HepG2 (cell line): ENCODE measurements at regions not wholly inside any gene's neighbourhood (a gene's known extent, or its start where the extent isn't known, plus 50 kb on each side); places are given as distances from the start of the nearest gene placed in this dataset.

Source experiments
- ATAC-seq: fragments of 200-7000 bp; cut with Tn5 transposase; 3 replicates; pipeline ENCODE4 v1.9.1; 2020; ENCODE audit warnings: mild to moderate bottlenecking, moderate library complexity
- BruUV-seq: library from RNA; stranded (reverse); fragments of 400-500 nt; replicated peaks from 2 replicates; lab custom pipeline; 2021; lab: Mats Ljungman, UMichigan
- CTCF ChIA-PET: fragments of 300-600 bp; formaldehyde crosslinking; extraction: SDS; loops from one replicate; lab custom pipeline; 2021; ENCODE audit warnings: low total read pairs, inconsistent platforms, low intra/inter-chr PET ratio; lab: Yijun Ruan, JAX
- POLR2A ChIA-PET: fragments of 350-600 bp; sonication (Branson Sonifier 250); formaldehyde crosslinking; loops from one replicate; lab custom pipeline; 2020; ENCODE audit warnings: antibody characterized with exemption, inconsistent platforms; lab: Yijun Ruan, JAX
- DNase-seq: peaks from one replicate; pipeline ENCODE4 v3.0.0-alpha.2; 2015; ENCODE audit warnings: low spot score
- FAIRE-seq: peaks from 3 replicates; lab custom pipeline; 2011; peaks lifted over from hg19 to GRCh38; lab: Jason Lieb, UNC
- H2AFZ ChIP-seq: one replicate; pipeline ENCODE4 v1.6.1; 2011; ENCODE audit warnings: low read length, inconsistent platforms
- H3K27ac ChIP-seq: fragments of 300-600 bp; 3 replicates; pipeline ENCODE4 v1.8.0; 2011; ENCODE audit warnings: mixed run types, mild to moderate bottlenecking, mixed read lengths, low read length, inconsistent platforms; ENCODE audit not compliant: insufficient read depth; ENCODE audit errors: extremely low read length
- H3K27me3 ChIP-seq, 2 experiments: fragments of 200-600 bp in 1 of 2; 2 replicates in 1 of 2; 3 replicates in 1 of 2; pipeline versions ENCODE4 v1.6.0 to v1.8.0; 2011; ENCODE audit warnings: low read length in 2 of 2, mild to moderate bottlenecking in 2 of 2, moderate library complexity in 2 of 2, inconsistent platforms in 1 of 2; ENCODE audit not compliant: insufficient read depth in 2 of 2, control insufficient read depth in 1 of 2
- H3K36me3 ChIP-seq, 2 experiments: fragments of 200-600 bp in 1 of 2; replicated peaks in 1 of 2; 2 replicates in 1 of 2; 3 replicates in 1 of 2; pipeline versions ENCODE4 v1.5.1 to v1.8.0; 2011; ENCODE audit warnings: low read length in 2 of 2, inconsistent platforms in 1 of 2; ENCODE audit not compliant: insufficient read depth in 2 of 2, control insufficient read depth in 1 of 2
- H3K4me1 ChIP-seq: 2 replicates; pipeline ENCODE4 v1.5.1; 2012; ENCODE audit warnings: low read length, inconsistent platforms; ENCODE audit not compliant: insufficient read depth
- H3K4me2 ChIP-seq: 2 replicates; pipeline ENCODE4 v1.6.0; 2011; ENCODE audit warnings: low read depth, low read length, inconsistent platforms
- H3K4me3 ChIP-seq, 3 experiments: fragments of 200-600 bp in 1 of 3; sonication (generic), shearing (Covaris generic) in 1 of 3; replicated peaks in 1 of 3; 2 replicates each; pipeline ENCODE4 v1.5.1; 2011 to 2016; ENCODE audit warnings: low read length in 3 of 3, inconsistent platforms in 2 of 3, low read depth in 2 of 3, mild to moderate bottlenecking in 2 of 3, control low read depth in 1 of 3, mixed read lengths in 1 of 3; ENCODE audit not compliant: insufficient read depth in 1 of 3
- H3K79me2 ChIP-seq: one replicate; pipeline ENCODE4 v1.6.1; 2011; ENCODE audit warnings: low read length, inconsistent platforms; ENCODE audit not compliant: insufficient read depth
- H3K9ac ChIP-seq: 2 replicates; pipeline ENCODE4 v1.6.0; 2011; ENCODE audit warnings: mild to moderate bottlenecking, low read depth, low read length, inconsistent platforms; ENCODE audit not compliant: insufficient read depth
- H3K9me3 ChIP-seq: 2 replicates; pipeline ENCODE4 v1.5.1; 2012; ENCODE audit warnings: mild to moderate bottlenecking, low read length
- H4K20me1 ChIP-seq: 2 replicates; pipeline ENCODE4 v1.6.0; 2011; ENCODE audit warnings: inconsistent platforms, mild to moderate bottlenecking, low read length, moderate library complexity; ENCODE audit not compliant: insufficient read depth
- BRD4 ChIP-seq: sonication (generic); formaldehyde crosslinking; IDR thresholded peaks from 2 replicates; pipeline ENCODE4 v1.4.0; 2020; ENCODE audit warnings: missing genetic modification reagents
- CBX2 ChIP-seq, 2 experiments: fragments of 200-600 bp in 1 of 2; sonication (generic); formaldehyde crosslinking in 1 of 2; IDR thresholded peaks; 2 replicates each; pipeline versions ENCODE4 v1.7.0 to v1.8.1; 2018 to 2022; ENCODE audit warnings: low read depth in 2 of 2, low read length in 1 of 2, mild to moderate bottlenecking in 1 of 2, missing genetic modification reagents in 1 of 2
- E2F5 ChIP-seq: sonication (generic); formaldehyde crosslinking; conservative IDR thresholded peaks from 2 replicates; pipeline ENCODE4 v1.4.0; 2020; ENCODE audit warnings: missing genetic modification reagents
- ETV5 ChIP-seq: IDR thresholded peaks from 2 replicates; pipeline ENCODE4 v1.6.1; 2018; ENCODE audit warnings: missing biosample characterization, missing genetic modification reagents, inconsistent platforms, borderline replicate concordance
- FIP1L1 ChIP-seq: fragments of 200-400 bp; formaldehyde crosslinking; IDR thresholded peaks from 2 replicates; pipeline ENCODE4 v1.6.1; 2018; ENCODE audit warnings: low read depth, mild to moderate bottlenecking, low read length, moderate library complexity, borderline replicate concordance; ENCODE audit not compliant: insufficient read depth
- FOXK1 ChIP-seq: sonication (generic); formaldehyde crosslinking; IDR thresholded peaks from 2 replicates; pipeline ENCODE4 v1.4.0; 2020; ENCODE audit warnings: low read depth, missing genetic modification reagents, borderline replicate concordance
- IKZF1 ChIP-seq: fragments of 450-650 bp; IDR thresholded peaks from 2 replicates; pipeline ENCODE4 v1.7.1; 2016
- MATR3 ChIP-seq: sonication (generic); formaldehyde crosslinking; IDR thresholded peaks from 2 replicates; pipeline ENCODE4 v1.4.0; 2020; ENCODE audit warnings: missing genetic modification reagents
- MTA1 ChIP-seq: sonication (generic); formaldehyde crosslinking; IDR thresholded peaks from 2 replicates; pipeline ENCODE4 v1.4.0; 2020; ENCODE audit warnings: missing genetic modification reagents, mild to moderate bottlenecking, borderline replicate concordance
- RNF2 ChIP-seq: fragments of 450-650 bp; conservative IDR thresholded peaks from 2 replicates; pipeline ENCODE4 v1.6.1; 2016; ENCODE audit warnings: low read depth
- SIN3B ChIP-seq: fragments of 150-350 bp; IDR thresholded peaks from 2 replicates; pipeline ENCODE4 v1.6.1; 2014; ENCODE audit warnings: low read length
- SOX13 ChIP-seq, 3 experiments: fragments of 450-650 bp in 1 of 3; sonication (generic) in 1 of 3; formaldehyde crosslinking in 1 of 3; IDR thresholded peaks in 2 of 3; conservative IDR thresholded peaks in 1 of 3; 2 replicates each; pipeline versions ENCODE4 v1.5.0 to v1.6.1; 2016 to 2020; ENCODE audit warnings: antibody characterized with exemption in 1 of 3, mild to moderate bottlenecking in 1 of 3, missing compliant biosample characterization in 1 of 3, missing genetic modification reagents in 1 of 3, moderate library complexity in 1 of 3
- SRSF9 ChIP-seq: fragments of 200-400 bp; formaldehyde crosslinking; IDR thresholded peaks from 2 replicates; pipeline ENCODE4 v1.6.1; 2018; ENCODE audit warnings: borderline replicate concordance, mild to moderate bottlenecking, low read depth, low read length; ENCODE audit not compliant: insufficient read depth, poor library complexity, severe bottlenecking
- TEF ChIP-seq: sonication (generic); formaldehyde crosslinking; IDR thresholded peaks from 2 replicates; pipeline ENCODE4 v1.5.0; 2020; ENCODE audit warnings: missing genetic modification reagents
- ZKSCAN8 ChIP-seq: IDR thresholded peaks from 2 replicates; pipeline ENCODE4 v1.6.1; 2016; ENCODE audit warnings: borderline replicate concordance, missing genetic modification reagents, missing compliant biosample characterization
- ZNF10 ChIP-seq: sonication (generic); formaldehyde crosslinking; IDR thresholded peaks from 2 replicates; pipeline ENCODE4 v1.4.0; 2020; ENCODE audit warnings: mild to moderate bottlenecking, low read depth, missing genetic modification reagents, borderline replicate concordance
- ZNF350 ChIP-seq: sonication (generic); formaldehyde crosslinking; IDR thresholded peaks from 2 replicates; pipeline ENCODE4 v1.4.0; 2020; ENCODE audit warnings: mild to moderate bottlenecking, low read depth, missing genetic modification reagents, borderline replicate concordance
- ZNF569 ChIP-seq: sonication (generic); formaldehyde crosslinking; IDR thresholded peaks from 2 replicates; pipeline ENCODE4 v1.5.0; 2020; ENCODE audit warnings: mild to moderate bottlenecking, missing genetic modification reagents, moderate library complexity, borderline replicate concordance
- ZSCAN20 ChIP-seq: sonication (generic); formaldehyde crosslinking; IDR thresholded peaks from 2 replicates; pipeline ENCODE4 v1.4.0; 2020; ENCODE audit warnings: missing genetic modification reagents, mild to moderate bottlenecking, borderline replicate concordance
- WGBS: methylation state at CpG from one replicate; pipeline ENCODE4 v1.1.6; 2017; ENCODE audit warnings: low lambda C conversion rate; 5-methylcytosine and 5-hydroxymethylcytosine counted together
- in situ Hi-C: cut with HindIII; loops from 2 replicates; pipeline ENCODE4 v1.10.0; 2017; ENCODE audit warnings: low pct_unique_long_range_greater_than_20kb; ENCODE audit not compliant: extremely low pct_ligation_motif_present
- intact Hi-C: fragments of 100-400 bp; cut with micrococcal nuclease; formaldehyde crosslinking; loops from one replicate; pipeline ENCODE4 v1.10.0; 2022; ENCODE audit not compliant: unreplicated experiment
- TF ChIP-seq, protein P1 (sequence below), 2 experiments: sonication (generic) in 1 of 2; formaldehyde crosslinking in 1 of 2; IDR thresholded peaks; 2 replicates each; pipeline versions ENCODE4 v1.5.1 to v1.6.1; 2011 to 2020; ENCODE audit warnings: borderline replicate concordance in 1 of 2, low read depth in 1 of 2, low read length in 1 of 2, mild to moderate bottlenecking in 1 of 2, missing genetic modification reagents in 1 of 2, moderate library complexity in 1 of 2

DNA sequence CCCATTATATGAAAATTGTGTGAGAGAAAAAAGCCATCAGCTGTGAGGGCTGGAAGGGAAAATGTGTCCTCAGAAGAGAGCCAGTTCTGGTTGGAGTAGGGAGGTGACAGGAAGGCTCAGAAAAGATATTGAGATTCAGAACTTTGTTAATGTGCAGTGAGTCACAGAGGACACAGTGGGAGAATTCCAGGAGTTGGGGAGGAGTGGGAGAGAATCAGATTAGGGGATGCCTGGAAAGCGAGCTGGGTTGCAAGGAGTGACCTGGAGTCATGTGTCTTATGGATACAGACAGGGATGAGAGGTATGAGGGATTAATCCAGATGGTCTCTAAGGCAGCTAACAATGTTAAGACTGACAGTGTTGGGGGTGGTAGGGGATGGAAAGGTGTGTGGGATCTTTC lies 67.5 kb downstream of the CHST2 start:
- no peak overlapping the region for H3K4me3 ChIP-seq

More for the DNA sequence above, 67.5 kb downstream of the CHST2 start:
- intact Hi-C loops = no loop called here
- H3K9me3 ChIP-seq = no peaks in the 10 kb centered on the region
- H3K27ac ChIP-seq = no peak overlapping the region
- no peaks in the 10 kb centered on the region for H3K27me3 ChIP-seq
- H3K4me2 ChIP-seq = no peak overlapping the region
- no peak for ATAC-seq
- H3K79me2 ChIP-seq = no peaks in the 10 kb centered on the region
- no peak overlapping the region for H2AFZ ChIP-seq
- no peak overlapping the region for H3K9ac ChIP-seq
- FAIRE-seq = no peak
- POLR2A ChIA-PET = no interaction called here
- DNase-seq = no peak
- H3K4me1 ChIP-seq = no peaks in the 10 kb centered on the region
- in situ Hi-C loops = no loop called here
- CTCF ChIA-PET = no interaction called here
- TF ChIP-seq ZNF10 (CRISPR knock-in tag) (no peak), BRD4 (no peak), ZNF350 (CRISPR knock-in tag) (no peak), ZKSCAN8 (no peak), E2F5 (CRISPR knock-in tag) (no peak), MATR3 (CRISPR knock-in tag) (no peak), IKZF1 (no peak), FIP1L1 (no peak), TEF (CRISPR knock-in tag) (no peak), SIN3B (no peak), RNF2 (no peak), MTA1 (CRISPR knock-in tag) (no peak), FOXK1 (CRISPR knock-in tag) (no peak), CBX2 (IDR thresholded peaks at IDR 0.05; ENCODE audit: low read depth, low read length) (no peak), CBX2 (CRISPR knock-in tag; IDR thresholded peaks at IDR 0.05; ENCODE audit: low read depth) (no peak), SRSF9 (no peak), SOX13 (IDR thresholded peaks at IDR 0.05) (no peak), SOX13 (CRISPR knock-in tag; conservative IDR thresholded peaks at IDR 0.05 in 1 of 2, IDR thresholded peaks at IDR 0.05 in 1 of 2) (no peak), ZNF569 (CRISPR knock-in tag) (no peak), ZSCAN20 (CRISPR knock-in tag) (no peak), ETV5 (CRISPR knock-in tag) (no peak)
- TF ChIP-seq, protein P1, sequence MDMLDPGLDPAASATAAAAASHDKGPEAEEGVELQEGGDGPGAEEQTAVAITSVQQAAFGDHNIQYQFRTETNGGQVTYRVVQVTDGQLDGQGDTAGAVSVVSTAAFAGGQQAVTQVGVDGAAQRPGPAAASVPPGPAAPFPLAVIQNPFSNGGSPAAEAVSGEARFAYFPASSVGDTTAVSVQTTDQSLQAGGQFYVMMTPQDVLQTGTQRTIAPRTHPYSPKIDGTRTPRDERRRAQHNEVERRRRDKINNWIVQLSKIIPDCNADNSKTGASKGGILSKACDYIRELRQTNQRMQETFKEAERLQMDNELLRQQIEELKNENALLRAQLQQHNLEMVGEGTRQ (IDR thresholded peaks at IDR 0.05; ENCODE audit: low read depth, low read length) = no peak
- TF ChIP-seq, protein P1 (CRISPR knock-in tag; IDR thresholded peaks at IDR 0.05; ENCODE audit: borderline replicate concordance) = no peak
- no peaks in the 10 kb centered on the region for H4K20me1 ChIP-seq
- BruUV-seq = no TSS peak
- 0% methylated on average over 1 of the region's 1 CpG for WGBS
- no peaks in the 10 kb centered on the region for H3K36me3 ChIP-seq
